CD4-positive, alpha-beta T cell treated with Interleukin-4 for 1 hour (primary cell): ENCODE measurements at regions not wholly inside any gene's neighbourhood (a gene's known extent, or its start where the extent isn't known, plus 50 kb on each side); places are given as distances from the start of the nearest gene placed in this dataset.
A peak's percentile ranks its signal among the peaks of the same experiment; 100 is the strongest.
"Not testable (repeated sequence)": the region's sequence is repeated elsewhere in the genome, so short reads cannot be mapped to it uniquely, and the experiment has no call there.

Experiments
- DNase-seq, 2 donors: peaks; one replicate each; pipeline ENCODE4 v3.0.0-alpha.2; 2020 to 2022

DNA sequence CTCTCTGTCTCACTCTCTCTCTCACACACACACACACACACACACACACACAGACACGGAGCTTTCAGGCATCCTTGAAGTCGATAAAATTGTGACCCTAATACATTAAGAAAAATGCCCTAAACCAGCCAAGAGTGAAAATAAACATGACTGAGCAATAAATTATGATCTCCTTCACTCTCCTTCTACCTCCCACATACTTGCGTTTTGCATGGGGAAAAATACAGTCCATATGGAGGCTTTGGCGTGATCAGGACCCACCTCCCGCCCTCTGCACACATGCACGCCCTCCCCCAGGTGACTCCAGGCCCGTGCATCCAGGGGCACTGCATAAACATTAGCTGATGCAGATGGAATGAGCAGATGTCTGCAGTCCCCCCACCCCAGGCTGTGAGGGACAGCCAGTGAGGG lies 114.2 kb upstream of the JARID2 start:
- DNase-seq = no peak

DNA sequence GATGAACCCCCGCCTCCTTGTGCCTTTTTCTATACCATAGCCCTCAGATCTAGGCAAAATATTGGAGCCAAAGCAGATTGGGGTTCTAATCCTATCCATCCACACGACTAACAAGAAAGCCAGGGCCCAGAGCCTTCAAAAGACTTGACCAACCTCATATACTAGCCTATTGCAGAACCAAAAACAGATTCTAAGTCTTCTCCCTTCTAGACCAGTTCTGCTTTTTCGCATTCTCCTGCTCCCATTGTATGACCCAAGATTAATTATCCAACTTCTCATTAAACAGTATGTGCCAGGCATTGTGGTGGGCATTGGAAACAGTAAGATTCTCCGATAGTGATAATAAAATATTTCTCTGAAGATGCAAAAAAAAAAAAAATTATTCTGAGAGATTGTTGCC lies 113.7 kb upstream of the JARID2 start:
- DNase-seq = no peak

DNA sequence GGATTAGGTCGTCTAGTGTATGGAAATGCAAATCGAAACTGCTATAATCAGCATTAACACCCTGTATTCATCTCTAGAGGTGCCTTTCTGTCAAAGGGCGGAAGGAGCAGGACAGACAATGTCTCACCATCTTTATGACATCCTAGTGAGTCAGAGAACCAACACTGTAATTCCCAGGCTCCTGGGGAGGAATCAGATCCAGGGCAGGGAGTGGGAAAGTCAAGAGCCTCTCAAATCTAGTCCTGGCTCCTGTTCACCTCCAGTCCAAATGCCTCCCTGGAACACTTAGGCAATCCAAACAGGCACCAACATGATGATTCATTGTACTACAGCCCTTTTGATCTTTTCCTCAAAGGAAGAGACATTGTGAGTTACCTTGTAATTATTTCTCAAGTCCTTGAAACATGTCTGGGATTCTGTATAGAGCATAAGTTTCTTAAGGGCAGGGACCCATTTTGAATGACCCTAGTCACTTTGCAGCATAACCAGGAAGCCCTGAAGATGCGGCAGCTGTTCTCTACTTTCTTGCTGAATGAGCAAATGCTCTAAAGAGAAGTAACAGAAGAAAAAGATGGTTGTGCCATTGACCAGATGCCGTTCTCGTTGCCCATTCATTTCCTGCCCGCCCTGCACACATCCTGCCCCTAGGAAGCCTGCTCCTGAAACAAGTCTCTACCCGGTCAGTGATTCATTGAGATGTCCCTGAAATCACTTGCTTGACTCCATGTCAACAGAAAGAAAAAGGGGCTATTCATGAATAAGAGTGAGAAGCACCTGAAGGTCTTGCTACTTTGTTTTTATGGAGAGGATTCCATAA lies 112.8 kb upstream of the JARID2 start:
- DNase-seq = no peak

DNA sequence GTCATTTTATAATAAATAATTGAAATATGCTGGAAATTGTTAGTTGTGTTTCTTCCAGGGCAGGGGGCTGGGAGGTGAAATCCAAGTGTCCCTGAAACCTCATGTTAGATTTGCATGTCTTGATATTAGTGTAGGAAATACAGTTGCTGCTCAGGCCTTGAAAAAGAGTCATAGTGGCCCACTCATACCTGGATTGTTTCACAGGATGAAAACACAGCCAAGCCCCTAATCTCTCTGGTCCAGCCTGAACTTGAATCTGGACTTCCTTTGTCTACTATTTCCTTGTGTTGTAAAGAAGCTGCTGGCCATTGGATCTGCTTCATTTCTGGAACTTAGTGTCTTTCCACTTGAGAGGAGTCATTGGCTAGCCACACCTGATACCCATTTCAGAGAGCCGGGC lies 108.8 kb upstream of the JARID2 start:
- DNase-seq = no peak

DNA sequence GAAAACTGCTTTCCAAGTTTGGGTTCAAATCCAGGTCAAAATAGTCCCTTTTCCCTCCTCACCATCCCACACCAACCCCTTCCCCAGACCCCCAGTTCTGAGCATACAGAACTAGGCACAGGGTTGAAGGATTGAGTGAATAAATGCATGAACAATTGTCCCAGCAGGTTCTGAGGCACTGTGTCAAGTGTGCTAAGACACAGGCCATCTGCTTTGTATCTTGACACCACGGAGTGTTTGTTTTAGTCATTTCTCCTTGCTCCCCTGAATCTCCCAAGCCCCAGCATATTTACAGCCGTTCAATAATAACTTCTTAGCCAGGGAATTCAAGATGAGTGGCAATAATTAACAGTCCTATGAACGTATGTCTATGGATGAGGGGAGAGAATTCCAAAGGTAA lies 102.8 kb upstream of the JARID2 start:
- no peak for DNase-seq

DNA sequence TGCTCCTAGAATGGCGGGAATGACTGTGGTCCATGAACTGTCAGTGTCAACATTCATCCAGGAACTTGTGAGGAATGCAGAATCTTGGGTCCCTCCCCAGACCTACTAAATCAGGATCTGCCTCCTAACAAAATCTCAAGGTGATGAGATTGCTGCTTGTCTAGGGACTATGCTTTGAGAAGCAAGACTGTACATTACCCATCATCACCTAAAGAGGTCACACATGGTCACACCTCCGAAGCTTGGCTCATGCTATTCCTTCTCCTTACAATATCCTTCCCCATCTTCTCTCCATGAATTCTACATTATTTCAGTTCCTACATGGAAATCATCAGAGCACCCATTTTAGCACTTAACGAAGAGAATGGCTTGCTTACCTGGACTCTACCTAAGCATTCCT lies 102.3 kb upstream of the JARID2 start:
- DNase-seq = no peak

DNA sequence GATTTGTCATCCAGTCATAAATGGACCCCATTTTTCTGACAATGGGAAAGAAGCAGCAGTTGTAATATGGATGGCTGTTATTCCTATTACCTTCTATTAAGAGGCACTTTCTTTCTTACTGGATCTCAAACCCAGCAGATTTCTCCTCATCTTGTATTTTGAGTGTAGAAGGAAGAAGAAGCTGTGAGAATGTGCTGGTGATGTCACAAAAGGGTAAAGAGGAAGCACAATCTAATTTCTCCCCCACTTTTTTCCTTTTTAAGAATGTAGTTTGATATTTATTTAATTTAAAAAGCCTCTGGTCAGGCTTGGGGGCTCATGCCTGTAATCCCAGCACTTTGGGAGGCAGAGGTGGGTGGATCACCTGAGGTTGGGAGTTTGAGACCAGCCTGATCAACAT lies 100.0 kb upstream of the JARID2 start:
- no peak for DNase-seq

DNA sequence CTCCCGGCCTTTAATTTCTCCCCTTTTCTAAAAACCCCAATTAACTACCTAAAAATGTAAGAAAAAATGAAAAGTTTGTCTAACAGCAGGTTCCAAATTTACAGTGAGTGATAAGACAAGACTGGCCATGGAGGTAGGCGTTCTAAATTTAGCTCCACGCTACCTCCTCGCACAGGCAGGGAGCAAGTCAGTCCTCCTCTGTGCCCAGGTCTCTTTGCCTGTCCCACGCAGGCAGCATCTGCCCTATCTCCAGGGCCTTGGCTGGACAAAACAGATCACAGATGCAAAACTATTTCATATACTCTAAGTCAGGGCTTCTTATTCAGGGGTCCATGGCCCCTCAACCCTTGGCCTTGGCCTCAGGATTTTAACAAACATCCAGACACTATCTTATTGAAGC lies 98.0 kb upstream of the JARID2 start:
- DNase-seq = no peak

DNA sequence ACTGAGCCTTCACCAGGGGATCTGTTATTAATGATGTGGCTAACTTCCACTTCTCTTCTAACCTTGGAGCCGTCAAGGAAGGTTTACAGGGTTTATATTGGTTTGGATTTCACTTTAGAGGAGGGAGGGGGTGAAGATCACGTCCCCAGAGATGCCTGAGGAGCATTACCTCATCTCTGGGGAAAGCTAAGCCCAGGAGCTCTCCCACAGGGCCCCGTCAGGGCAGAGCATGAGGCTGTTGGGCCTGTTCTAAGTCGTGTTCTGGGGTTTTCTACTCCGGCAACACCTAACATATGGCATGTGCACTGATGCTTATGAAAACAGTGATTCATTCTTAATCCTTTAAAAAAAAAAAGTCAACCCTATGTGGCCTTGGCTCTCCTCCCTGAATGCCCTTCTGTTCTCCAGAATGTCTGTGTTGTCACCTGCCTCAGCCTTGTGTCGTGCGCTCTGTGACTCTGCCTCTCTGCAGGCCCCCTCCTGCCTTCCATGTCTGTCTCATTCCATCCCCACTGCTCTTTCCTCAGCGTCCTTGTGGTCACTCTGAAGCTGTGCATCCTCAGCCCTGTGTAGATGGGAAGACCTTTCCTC lies 97.4 kb upstream of the JARID2 start:
- DNase-seq = no peak

DNA sequence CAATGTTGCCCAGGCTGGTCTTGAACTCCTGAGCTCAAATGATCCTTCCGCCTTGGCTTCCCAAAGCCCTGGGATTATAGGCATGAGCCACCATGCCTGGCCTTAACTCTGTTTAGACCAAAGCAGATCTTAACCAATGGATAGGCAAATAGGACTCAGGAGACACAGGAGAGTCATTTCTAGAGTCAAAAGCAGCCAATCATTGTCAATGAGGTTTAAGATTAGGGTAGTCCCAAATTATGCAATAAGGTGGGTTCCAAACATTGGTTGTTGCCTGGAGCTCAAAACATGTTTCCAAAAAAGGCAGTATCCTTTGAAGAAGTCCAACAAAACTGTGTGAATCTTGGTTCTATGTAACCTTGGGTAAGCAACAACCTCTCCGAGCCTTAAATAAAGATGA lies 95.7 kb upstream of the JARID2 start:
- DNase-seq = peak in 1 of 2 donors; percentile 11

DNA sequence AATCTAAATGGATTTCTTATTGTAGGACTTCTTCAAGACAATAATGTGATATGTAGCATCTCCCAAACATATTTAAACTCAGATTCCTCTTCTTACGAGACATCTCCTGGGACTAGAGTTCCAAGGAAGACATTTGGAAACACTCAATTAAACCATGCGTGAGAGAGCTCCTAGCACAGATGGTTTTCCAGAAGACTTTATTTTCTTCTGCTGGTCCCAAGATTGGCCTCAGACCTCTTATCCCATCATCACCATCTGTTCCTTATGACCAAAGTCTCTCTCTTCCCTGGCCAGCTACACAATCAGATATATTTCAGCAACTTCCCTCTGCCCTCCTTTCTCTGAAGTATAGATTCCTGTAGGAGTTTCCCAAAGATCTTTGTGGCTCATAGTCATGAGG lies 93.2 kb upstream of the JARID2 start:
- DNase-seq = no peak

DNA sequence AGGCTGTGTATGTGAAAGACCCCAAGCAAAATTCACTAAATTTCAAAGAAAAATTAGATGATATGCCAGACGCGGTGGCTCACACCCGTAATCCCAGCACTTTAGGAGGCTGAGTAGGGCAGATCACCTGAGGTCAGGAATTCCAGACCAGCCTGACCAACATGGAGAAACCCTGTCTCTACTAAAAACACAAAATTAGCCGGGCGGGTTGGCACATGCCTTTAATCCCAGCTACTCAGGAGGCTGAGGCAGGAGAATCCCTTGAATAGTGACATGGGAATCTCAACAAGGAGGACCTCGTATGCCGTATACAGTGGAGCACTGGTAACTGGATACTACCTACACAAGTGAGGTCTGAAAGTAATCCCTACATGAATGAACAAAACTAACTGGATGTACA lies 92.7 kb upstream of the JARID2 start:
- DNase-seq = no peak

DNA sequence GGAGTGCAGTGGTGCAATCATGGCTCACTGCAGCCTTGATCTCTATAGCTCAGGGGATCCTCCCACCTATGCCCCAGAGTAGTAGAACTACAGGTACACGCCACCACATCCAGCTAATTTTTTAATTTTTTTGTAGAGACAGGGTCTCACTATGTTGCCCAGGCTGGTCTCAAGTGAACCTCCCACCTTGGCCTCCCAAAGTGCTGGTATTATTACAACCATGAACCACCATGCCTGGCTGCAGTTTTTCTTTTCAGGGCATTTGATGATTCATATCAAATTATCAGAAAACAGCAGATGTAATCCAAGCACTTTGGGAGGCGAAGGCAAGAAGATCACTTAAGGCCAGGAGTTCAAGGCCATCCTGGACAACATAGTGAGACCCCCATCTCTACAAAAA lies 88.4 kb upstream of the JARID2 start:
- DNase-seq = no peak

DNA sequence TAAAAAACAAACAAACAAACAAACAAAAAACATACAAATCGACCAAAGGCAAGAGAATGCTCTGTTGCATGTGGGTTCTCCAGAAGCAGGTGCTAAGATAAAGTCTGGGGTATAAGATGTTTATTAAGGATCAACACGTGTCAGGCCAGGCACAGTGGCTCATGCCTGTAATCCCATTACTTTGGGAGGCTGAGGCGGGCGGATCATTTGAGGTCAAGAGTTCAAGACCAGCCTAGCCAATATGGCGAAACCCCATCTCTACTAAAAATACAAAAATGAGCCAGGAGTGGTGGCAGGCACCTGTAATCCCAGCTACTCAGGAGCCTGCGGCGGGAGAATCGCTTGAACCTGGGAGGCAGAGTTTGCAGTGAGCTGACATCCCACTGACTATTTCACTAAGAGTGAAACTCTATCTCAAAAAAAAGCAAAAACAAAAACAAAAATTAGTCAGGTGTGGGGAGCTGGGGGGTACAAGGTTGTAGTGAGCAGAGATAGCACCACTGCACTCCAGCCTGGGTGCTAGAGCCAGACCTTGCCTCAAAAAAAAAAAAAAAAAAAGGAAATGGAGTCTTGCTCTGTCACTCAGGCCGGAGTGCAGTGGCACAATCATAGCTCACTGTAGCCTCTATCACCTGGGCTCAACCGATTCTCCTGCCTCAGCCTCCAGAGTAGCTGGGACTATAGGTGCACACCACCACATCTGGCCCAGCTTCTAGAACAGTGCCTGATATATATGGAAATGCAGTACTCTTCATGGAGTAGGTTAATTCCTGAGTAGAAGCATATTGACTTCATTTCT lies 86.8 kb upstream of the JARID2 start:
- no peak for DNase-seq

DNA sequence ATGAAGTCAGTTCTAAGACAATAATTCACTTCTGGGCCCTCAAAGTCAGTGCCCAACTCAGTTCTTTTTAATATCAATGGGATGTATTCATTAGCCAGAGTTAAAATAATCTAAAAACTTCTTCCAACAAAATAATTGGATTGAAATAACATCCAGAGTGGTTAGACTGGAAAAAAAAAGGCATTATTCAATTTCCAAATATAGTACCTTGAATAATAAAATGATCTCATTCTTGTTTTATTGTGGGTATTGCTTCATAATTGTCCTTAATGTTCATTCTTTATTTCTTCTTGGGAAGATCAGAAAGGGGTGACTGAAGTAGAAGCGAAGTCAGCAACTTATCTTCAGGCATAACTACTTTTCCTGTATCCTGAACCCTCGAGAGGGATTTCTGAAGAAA lies 85.1 kb upstream of the JARID2 start:
- no peak for DNase-seq

DNA sequence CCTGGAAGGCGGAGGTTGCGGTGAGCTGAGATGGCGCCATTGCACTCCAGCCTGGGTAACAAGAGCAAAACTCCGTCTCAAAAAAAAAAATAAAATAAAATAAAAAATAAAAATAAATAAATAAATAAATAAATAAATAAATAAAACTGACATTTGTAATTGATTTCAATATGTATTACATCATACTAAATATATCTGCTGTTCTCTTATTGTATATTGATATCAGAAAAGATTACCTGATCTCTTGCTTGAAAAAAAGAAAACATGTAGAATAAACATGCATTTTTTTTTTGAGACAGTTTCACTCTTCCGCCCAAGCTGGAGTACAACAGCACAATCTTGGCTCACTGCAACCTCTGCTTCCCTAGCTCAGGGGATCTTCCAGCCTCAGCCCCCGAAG lies 81.0 kb upstream of the JARID2 start:
- not testable (repeated sequence) for DNase-seq

DNA sequence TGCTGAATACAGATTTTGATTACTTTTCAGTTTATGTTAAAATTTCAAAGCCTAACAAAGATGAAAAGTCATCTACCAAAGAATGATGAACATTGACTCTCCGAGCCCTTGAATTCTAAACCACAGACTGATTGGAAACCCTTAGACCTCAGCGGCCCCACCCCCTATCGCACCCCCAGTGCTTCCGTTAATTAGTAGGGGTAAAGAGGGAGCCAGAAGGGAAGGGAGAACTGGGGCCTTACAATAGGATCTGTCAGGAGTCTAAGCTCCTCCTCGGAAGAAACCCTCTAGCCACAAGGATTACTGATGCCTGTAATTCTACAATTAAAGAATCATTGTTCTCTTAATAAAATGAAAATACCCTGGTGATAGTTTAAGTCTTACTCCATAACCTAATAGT lies 79.7 kb upstream of the JARID2 start:
- no peak for DNase-seq

DNA sequence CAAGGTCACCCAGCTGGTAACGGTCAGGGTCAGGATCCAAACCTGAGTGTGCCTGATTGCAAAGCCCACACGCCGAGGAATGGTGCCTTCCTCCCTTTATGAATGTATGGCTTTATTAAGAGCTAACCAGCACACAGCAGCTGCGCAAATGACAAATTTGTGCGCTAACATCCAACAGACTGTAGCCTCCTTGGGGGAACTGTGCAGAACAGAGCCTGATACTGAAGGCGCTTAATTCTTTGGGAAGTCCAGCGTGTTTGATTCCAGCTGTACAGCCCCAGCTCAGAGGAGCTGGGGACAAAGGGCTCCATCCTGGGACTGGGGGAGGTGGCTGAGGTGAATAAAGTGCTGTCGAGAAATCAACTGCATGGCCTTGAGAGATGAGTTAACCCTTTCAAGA lies 75.7 kb upstream of the JARID2 start:
- DNase-seq = no peak

DNA sequence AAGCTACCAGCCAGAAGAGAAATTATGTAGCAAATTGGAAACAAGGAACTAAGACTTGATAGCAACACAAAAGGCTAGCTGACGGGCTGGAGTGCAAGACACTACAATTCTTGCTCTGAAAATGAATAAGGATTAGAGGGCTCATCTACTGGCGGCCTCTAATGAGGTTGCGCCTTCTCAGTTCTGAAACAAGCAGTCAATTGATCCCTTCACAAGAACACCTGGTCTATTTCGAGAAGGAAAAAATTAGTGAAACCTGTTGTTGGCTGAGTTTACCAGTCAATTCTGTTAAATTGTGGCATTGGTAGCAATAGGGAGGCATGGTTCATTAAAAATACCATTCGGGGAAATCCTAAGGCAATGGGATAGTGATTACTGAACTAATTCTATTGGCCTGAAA lies 74.8 kb upstream of the JARID2 start:
- no peak for DNase-seq

DNA sequence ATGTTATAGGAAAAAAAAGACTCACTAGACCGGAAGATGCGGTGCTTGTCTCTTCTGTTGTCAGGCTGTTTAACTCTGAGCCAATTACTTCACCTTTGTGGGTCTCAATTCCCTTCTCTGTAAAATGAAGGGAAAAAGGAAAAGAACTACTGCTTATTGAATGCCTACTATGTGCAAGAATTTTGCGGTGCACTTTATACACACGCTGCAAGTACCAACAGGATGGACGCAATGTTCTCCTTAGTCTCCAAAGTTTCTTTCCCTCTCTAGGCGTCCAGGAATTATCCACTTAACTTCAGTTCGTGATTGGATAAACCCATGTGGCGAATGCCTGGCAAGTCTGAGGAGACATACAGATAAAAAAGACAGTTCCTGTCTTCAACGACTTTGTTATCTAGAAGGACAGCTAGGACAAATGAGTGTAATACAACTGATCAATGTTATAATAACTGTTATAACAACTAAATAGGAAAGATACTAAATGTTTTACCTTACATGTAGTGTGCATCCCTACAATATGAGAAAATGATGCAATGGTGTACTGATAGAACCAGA lies 69.0 kb upstream of the JARID2 start:
- DNase-seq = no peak

DNA sequence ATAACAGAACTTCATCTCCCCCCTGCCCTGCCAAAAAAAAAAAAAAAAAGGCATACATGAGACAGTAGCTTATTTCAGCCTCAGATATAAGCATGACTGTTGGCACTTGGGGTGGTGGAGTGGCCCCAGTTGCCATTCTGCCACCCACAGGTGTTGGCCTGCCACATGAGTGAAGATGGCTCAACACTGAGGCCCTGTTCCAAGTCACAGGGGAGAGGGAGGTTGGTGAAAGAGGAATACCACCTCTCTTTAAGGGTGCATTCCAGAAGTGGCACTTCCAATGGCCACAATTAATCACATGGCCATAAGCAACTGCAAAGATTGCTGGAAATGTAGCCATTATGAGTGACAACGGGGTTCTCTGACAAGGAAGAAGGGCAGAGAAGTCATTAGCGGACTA lies 61.9 kb upstream of the JARID2 start:
- no peak for DNase-seq

DNA sequence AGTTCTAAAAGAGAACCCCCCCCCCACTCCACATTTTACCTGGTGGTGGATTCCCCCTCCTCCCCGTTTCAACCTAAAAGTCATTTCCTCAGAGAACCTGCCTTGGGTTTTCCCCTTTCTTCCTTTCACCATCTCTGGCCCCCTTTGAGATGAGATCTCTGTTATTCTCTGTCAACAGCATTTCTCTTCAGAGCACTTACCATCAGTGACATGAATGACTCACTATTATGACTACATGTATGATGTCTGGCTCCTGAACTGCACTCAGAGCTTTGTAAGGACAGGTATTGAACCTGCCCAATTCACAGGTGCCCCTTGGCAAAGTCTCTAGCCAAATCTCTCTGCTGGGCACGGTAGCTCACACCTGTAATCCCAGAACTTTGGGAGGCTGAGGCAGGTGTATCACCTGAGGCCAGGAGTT lies 61.4 kb upstream of the JARID2 start:
- peak in 1 of 2 donors; percentile 19 for DNase-seq

DNA sequence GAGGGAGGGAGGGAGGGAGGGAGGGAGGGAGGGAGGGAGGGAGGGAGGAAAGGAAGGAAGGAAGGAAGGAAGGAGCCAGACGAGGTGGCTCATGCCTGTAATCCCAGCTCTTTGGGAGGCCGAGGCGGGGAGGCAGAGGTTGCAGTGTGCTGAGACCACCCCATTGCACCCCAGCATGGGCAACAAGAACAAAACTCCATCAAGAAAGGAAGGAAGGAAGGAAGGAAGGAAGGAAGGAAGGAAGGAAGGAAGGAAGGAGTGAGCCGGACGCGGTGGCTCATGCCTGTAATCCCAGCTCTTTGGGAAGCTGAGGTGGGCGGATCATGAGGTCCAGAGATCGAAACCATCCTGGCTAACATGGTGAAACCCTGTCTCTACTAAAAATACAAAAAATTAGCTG lies 60.8 kb upstream of the JARID2 start:
- DNase-seq = not testable (repeated sequence)

DNA sequence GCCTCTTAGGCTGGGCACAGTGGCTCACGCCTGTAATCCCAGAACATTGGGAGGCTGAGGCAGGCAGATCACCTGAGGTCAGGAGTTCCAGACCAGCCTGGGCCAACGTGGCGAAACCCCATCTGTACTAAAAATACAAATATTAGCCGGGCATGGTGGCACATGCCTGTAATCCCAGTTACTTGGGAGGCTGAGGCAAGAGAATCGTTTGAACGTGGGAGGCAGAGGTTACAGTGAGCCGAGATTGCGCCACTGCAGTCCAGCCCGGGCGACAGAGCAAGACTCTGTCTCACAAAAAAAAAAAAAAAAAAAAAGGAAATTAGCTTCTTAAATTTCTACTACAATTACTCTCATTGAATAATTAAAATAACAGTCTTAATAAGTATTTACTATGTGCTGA lies 52.4 kb upstream of the JARID2 start:
- DNase-seq = peak in 1 of 2 donors; percentile 14
